NCI-H226 (cell line): ENCODE measurements at regions not wholly inside any gene's neighbourhood (a gene's known extent, or its start where the extent isn't known, plus 50 kb on each side); places are given as distances from the start of the nearest gene placed in this dataset.

Experiments used
- DNase-seq: peaks from one replicate; pipeline ENCODE4 v3.0.0-alpha.2; 2015

- no peak for DNase-seq
Measured at GRCh38 chr13:107293924-107294323, 726.0 kb upstream of the ARGLU1 start.

- DNase-seq: no peak
Measured at GRCh38 chr13:107291875-107292274, 723.9 kb upstream of the ARGLU1 start.

GRCh38 chr13:107289540-107289939, 721.6 kb upstream of the ARGLU1 start:
- no peak for DNase-seq

- DNase-seq: peak; percentile 17
Measured at GRCh38 chr13:107284173-107284572, 716.2 kb upstream of the ARGLU1 start.

- no peak for DNase-seq
Measured at GRCh38 chr13:107277911-107278310, 710.0 kb upstream of the ARGLU1 start.

- DNase-seq: no peak
Measured at GRCh38 chr13:107276936-107277335, 709.0 kb upstream of the ARGLU1 start.

GRCh38 chr13:107275945-107276614, 708.1 kb upstream of the ARGLU1 start:
- no peak for DNase-seq

GRCh38 chr13:107275312-107275711, 707.4 kb upstream of the ARGLU1 start:
- no peak for DNase-seq

- peak; percentile 84 for DNase-seq
Measured at GRCh38 chr13:107271227-107271626, 703.3 kb upstream of the ARGLU1 start.

GRCh38 chr13:107266657-107267056, 698.7 kb upstream of the ARGLU1 start:
- DNase-seq: peak; percentile 72

- DNase-seq: peak; percentile 57
Measured at GRCh38 chr13:107258599-107259187, 690.8 kb upstream of the ARGLU1 start.

- DNase-seq: no peak
Measured at GRCh38 chr13:107254392-107254791, 686.5 kb upstream of the ARGLU1 start.

GRCh38 chr13:107252428-107252827, 684.5 kb upstream of the ARGLU1 start:
- no peak for DNase-seq

GRCh38 chr13:107252021-107252420, 684.1 kb upstream of the ARGLU1 start:
- DNase-seq: no peak

GRCh38 chr13:107251341-107251740, 683.4 kb upstream of the ARGLU1 start:
- no peak for DNase-seq

GRCh38 chr13:107250628-107251027, 682.7 kb upstream of the ARGLU1 start:
- no peak for DNase-seq

GRCh38 chr13:107244241-107244640, 676.3 kb upstream of the ARGLU1 start:
- DNase-seq: no peak

- DNase-seq: no peak
Measured at GRCh38 chr13:107242138-107242537, 674.2 kb upstream of the ARGLU1 start.

- DNase-seq: no peak
Measured at GRCh38 chr13:107241381-107241780, 673.4 kb upstream of the ARGLU1 start.

- DNase-seq: no peak
Measured at GRCh38 chr13:107239213-107239612, 671.3 kb upstream of the ARGLU1 start.

GRCh38 chr13:107238262-107238981, 670.5 kb upstream of the ARGLU1 start:
- DNase-seq: no peak

- no peak for DNase-seq
Measured at GRCh38 chr13:107234319-107235073, 666.6 kb upstream of the ARGLU1 start.

- no peak for DNase-seq
Measured at GRCh38 chr13:107233541-107233940, 665.6 kb upstream of the ARGLU1 start.
